ENCODE measurements at regions not wholly inside any gene's neighbourhood (a gene's known extent, or its start where the extent isn't known, plus 50 kb on each side); places are given as distances from the start of the nearest gene placed in this dataset.
A peak's percentile ranks its signal among the peaks of the same experiment; 100 is the strongest.
"Not testable (repeated sequence)": the region's sequence is repeated elsewhere in the genome, so short reads cannot be mapped to it uniquely, and the experiment has no call there.

DNA sequence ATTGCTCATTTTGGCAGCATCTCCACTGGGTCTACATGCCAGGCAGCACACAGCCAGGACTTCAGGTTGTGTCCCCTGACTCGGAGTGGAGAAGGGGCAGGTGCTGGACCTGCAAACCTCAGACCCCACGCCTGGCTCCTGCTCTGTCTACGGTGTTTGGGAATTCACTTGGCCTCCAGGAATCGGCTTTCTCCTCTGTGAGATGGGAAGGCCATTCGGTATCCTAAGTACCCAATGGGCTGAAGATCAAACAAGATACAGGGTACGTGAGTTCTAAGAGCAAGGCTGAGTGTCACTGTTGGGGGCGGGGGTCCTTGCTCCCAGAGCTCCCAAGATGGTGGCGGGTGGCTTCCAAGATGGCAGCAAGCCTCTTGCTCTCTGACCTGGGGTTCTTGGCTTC lies 73.2 kb upstream of the EN2 start:
- Histone ChIP-seq H3K36me3 (no peaks in the 10 kb centered on the region), H3K9me3 (no peaks in the 10 kb centered on the region), H3K4me3 (no peak overlapping the region), H3K27ac (no peak overlapping the region), H3K4me1 (peaks cover 10 to 26% of the 10 kb centered on the region in 2 donors), H3K27me3 (peaks cover 48 to 100% of the 10 kb centered on the region in 2 donors)
- TF ChIP-seq, protein P1, sequence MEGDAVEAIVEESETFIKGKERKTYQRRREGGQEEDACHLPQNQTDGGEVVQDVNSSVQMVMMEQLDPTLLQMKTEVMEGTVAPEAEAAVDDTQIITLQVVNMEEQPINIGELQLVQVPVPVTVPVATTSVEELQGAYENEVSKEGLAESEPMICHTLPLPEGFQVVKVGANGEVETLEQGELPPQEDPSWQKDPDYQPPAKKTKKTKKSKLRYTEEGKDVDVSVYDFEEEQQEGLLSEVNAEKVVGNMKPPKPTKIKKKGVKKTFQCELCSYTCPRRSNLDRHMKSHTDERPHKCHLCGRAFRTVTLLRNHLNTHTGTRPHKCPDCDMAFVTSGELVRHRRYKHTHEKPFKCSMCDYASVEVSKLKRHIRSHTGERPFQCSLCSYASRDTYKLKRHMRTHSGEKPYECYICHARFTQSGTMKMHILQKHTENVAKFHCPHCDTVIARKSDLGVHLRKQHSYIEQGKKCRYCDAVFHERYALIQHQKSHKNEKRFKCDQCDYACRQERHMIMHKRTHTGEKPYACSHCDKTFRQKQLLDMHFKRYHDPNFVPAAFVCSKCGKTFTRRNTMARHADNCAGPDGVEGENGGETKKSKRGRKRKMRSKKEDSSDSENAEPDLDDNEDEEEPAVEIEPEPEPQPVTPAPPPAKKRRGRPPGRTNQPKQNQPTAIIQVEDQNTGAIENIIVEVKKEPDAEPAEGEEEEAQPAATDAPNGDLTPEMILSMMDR (IDR thresholded peaks at IDR 0.05): no peak
- intact Hi-C loops (cut with DNase I): no loop called here
- ATAC-seq (no peak), DNase-seq (peak in 1 of 4 donors; percentile 12)

DNA sequence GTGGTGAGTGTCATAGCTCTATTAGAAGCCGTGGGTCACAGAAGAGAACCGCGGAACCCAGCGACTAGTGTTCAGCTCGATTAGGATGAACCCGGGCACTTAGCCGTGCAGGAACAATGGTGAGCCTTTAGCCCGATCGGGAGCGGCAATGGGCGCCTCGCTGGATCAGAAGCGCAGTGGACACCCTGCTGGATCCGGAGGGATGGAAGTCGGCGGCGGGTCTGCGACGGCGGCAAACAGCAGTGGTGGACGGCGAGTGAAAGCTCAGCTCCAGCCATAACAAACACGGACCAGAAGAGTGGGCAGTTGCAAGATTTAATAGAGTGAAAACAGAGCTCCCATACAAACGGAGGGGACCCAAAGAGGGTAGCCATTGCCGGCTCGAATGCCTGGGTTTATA lies 72.7 kb upstream of the EN2 start:
- DNase-seq; H3K9me3 ChIP-seq; H3K27ac ChIP-seq; ATAC-seq; H3K4me3 ChIP-seq; H3K36me3 ChIP-seq; intact Hi-C loops (cut with DNase I): not testable (repeated sequence)
- Histone ChIP-seq H3K4me1 (peaks cover 10 to 24% of the 10 kb centered on the region in 2 donors), H3K27me3 (peaks cover 43 to 99% of the 10 kb centered on the region in 2 donors)

DNA sequence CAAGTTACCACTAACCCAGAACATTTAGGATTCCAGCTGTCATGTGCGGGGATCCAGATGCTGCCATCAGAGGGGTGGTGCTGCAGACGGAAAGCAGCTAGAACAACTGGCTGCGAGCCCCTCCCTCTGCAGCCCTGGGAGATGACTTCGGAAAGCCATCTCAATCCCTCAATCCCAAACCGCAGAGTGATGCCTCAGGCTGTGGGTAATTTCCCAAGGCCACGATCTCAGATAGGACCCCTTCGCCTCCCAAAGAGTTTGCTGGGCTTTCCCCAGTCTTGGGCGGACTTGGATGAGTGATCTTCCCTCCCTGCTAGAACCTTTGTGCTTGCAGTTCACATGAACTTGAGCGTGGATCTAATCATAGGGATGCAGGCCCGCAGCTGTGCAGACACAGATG lies 71.3 kb upstream of the EN2 start:
- Histone ChIP-seq H3K27me3 (peaks cover 29 to 94% of the 10 kb centered on the region in 2 donors), H3K27ac (no peak overlapping the region), H3K4me3 (no peak overlapping the region), H3K9me3 (no peaks in the 10 kb centered on the region), H3K4me1 (peaks cover 7 to 10% of the 10 kb centered on the region in 2 donors), H3K36me3 (no peaks in the 10 kb centered on the region)
- DNase-seq: peak in 1 of 4 donors; percentile 18
- TF ChIP-seq, protein P1 (IDR thresholded peaks at IDR 0.05): no peak
- intact Hi-C loops (cut with DNase I): no loop called here
- no peak for ATAC-seq

DNA sequence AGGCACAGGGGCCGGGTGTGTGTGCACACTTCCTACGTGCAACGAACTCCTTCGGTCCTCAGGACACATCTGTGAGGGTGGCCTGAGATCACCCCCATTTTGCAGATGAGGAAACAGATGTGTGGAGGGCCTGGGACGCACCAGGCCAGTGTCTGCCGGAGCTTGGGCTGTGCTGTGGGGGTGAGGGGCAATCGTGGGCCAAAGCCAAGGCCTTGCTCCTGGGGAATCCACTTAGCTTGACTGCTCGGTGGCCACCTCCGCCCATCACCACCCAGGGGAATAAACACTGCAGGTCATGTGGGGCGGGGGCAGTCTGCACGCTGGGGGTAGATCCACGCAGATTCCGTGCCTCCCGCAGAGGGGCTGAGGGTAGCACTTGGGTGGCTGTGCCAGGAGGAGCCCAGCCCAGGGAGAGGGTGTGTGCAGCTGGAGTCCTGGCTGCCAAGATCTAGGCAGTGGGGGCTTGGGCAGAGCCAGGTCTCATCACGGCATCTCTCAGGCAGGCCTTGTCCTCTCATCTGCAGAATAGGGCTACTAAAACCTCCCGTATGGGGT lies 70.8 kb upstream of the EN2 start:
- Histone ChIP-seq H3K27ac (no peak overlapping the region), H3K4me3 (no peak overlapping the region), H3K36me3 (no peaks in the 10 kb centered on the region), H3K4me1 (peaks cover 2 to 5% of the 10 kb centered on the region in 2 donors), H3K9me3 (no peaks in the 10 kb centered on the region), H3K27me3 (peaks cover 24 to 93% of the 10 kb centered on the region in 2 donors)
- TF ChIP-seq, protein P1 (IDR thresholded peaks at IDR 0.05): no peak
- DNase-seq (peak in 1 of 4 donors; percentile 51), ATAC-seq (no peak)
- intact Hi-C loops (cut with DNase I): no loop called here

DNA sequence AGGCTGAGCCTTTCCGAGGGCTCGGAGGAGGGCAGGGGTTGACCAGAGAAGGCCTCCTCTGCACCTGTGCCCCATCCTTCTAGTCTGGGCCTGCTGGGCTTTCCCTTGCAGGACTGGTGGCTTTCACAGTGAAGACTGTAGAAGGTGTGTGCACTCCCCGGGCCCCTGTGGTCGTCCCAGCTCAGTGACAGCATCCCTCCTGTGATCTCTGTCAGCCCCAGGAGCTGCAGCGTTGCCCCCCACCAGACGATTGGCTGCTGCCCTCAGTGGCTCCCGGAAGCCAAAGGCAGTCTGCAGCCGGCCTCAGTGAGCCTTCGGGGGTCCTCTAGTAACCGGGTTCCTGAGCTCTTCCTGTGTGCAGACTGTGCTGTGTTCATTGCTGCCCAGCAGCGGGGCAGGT lies 69.4 kb upstream of the EN2 start:
- Histone ChIP-seq H3K36me3 (no peaks in the 10 kb centered on the region), H3K27me3 (peaks cover 10 to 93% of the 10 kb centered on the region in 2 donors), H3K4me1 (no peaks in the 10 kb centered on the region), H3K4me3 (no peak overlapping the region), H3K27ac (no peak overlapping the region), H3K9me3 (no peaks in the 10 kb centered on the region)
- ATAC-seq (no peak), DNase-seq (no peak)
- TF ChIP-seq, protein P1 (IDR thresholded peaks at IDR 0.05): no peak
- intact Hi-C loops (cut with DNase I): no loop called here

DNA sequence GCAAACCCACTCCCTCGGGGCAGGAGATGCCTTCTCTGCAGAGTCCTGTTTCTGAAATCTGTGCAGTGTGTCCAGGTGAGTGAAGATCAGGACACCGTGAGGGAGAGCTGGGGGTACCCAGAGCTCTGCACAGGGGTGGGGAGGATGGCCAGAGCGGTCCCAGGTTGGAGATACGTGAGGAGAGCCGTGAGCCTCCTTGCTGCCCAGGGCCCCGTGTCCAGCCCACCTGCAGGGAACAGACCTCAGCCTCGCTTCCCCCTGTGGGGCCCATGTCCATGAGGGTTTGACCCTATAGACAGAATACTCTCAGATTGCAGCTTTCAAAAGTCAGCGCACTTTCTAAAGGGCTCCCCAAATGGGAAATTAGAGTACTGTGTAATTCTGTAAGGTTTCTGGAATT lies 66.5 kb upstream of the EN2 start:
- no peak overlapping the region for H3K4me3 ChIP-seq
- H3K36me3 ChIP-seq: no peaks in the 10 kb centered on the region
- DNase-seq: no peak
- no peaks in the 10 kb centered on the region for H3K9me3 ChIP-seq
- TF ChIP-seq, protein P1 (IDR thresholded peaks at IDR 0.05): no peak
- H3K27me3 ChIP-seq: peaks cover 0 to 90% of the 10 kb centered on the region in 2 donors
- intact Hi-C loops (cut with DNase I): no loop called here
- H3K4me1 ChIP-seq: no peaks in the 10 kb centered on the region
- no peak for ATAC-seq
- H3K27ac ChIP-seq: no peak overlapping the region
